ENCODE measurements at regions not wholly inside any gene's neighbourhood (a gene's known extent, or its start where the extent isn't known, plus 50 kb on each side); places are given as distances from the start of the nearest gene placed in this dataset.

DNA sequence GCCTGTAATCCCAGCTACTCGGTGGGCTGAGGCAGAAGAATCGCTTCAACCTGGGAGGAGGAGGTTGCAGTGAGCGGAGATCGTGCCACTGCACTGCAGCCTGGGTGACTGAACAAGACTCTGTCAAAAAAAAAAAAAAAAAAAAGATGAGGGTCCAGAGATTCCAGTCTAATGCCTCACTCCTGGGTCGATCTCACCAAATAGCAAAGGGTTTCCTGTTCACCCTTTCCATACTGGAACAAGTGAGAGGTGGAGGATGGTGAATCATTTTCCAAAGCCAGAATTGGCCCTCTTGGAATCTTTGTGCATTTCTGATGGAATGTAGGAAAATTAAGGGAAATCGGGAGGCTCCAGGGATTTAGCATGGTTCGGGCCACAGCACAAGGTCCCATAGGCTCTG, 58.1 kb upstream of the ZNF648 start:
- TF ChIP-seq, protein P1, sequence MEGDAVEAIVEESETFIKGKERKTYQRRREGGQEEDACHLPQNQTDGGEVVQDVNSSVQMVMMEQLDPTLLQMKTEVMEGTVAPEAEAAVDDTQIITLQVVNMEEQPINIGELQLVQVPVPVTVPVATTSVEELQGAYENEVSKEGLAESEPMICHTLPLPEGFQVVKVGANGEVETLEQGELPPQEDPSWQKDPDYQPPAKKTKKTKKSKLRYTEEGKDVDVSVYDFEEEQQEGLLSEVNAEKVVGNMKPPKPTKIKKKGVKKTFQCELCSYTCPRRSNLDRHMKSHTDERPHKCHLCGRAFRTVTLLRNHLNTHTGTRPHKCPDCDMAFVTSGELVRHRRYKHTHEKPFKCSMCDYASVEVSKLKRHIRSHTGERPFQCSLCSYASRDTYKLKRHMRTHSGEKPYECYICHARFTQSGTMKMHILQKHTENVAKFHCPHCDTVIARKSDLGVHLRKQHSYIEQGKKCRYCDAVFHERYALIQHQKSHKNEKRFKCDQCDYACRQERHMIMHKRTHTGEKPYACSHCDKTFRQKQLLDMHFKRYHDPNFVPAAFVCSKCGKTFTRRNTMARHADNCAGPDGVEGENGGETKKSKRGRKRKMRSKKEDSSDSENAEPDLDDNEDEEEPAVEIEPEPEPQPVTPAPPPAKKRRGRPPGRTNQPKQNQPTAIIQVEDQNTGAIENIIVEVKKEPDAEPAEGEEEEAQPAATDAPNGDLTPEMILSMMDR (conservative IDR thresholded peaks at IDR 0.05; ENCODE audit: low read depth, low read length): no peak
- DNase-seq (ENCODE audit: low read depth): no peak
- no peak overlapping the region for H3K4me3 ChIP-seq (ENCODE audit: low read length)

DNA sequence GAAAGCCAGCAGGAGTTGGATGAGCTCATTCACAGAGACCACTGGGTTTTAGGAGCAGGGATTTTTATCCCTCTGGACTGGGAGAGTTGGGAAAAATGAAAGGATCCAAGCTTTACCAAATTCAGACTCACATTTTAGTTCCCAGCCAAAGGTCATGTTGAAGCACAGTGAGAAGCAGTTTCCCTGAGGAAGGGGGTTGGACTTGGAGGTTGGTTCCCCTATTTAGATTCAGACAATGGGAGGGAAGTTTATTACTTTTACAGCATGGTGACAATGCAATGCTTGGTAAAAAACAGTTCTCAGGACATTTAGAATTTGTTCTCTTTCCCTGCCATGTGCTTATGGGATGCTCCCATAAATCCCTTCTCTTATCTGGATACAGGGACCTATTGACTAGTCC, 57.3 kb upstream of the ZNF648 start:
- TF ChIP-seq, protein P1 (conservative IDR thresholded peaks at IDR 0.05; ENCODE audit: low read depth, low read length): no peak
- DNase-seq (ENCODE audit: low read depth): no peak
- no peak overlapping the region for H3K4me3 ChIP-seq (ENCODE audit: low read length)

DNA sequence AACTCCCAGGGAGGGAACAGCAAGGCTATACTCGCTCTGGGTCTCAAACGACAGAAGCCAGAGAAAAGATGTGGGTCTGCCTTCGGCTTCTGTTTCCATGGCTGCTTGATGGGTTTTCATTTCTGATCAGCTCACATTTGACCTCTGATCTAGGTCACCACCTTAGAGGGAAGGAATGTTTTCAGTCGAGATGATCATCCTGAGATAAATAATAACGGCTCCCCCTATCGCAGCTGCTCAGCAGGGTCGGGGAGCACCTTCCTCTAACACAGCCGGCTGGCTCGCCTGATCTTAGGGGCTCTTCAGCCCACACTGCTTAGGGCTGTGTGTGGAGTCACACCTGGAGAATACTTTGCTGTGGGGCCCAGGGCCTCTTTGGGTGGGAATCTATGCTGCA, 53.1 kb upstream of the ZNF648 start:
- TF ChIP-seq, protein P1 (conservative IDR thresholded peaks at IDR 0.05; ENCODE audit: low read depth, low read length): no peak
- no peak for DNase-seq (ENCODE audit: low read depth)
- no peak overlapping the region for H3K4me3 ChIP-seq (ENCODE audit: low read length)

DNA sequence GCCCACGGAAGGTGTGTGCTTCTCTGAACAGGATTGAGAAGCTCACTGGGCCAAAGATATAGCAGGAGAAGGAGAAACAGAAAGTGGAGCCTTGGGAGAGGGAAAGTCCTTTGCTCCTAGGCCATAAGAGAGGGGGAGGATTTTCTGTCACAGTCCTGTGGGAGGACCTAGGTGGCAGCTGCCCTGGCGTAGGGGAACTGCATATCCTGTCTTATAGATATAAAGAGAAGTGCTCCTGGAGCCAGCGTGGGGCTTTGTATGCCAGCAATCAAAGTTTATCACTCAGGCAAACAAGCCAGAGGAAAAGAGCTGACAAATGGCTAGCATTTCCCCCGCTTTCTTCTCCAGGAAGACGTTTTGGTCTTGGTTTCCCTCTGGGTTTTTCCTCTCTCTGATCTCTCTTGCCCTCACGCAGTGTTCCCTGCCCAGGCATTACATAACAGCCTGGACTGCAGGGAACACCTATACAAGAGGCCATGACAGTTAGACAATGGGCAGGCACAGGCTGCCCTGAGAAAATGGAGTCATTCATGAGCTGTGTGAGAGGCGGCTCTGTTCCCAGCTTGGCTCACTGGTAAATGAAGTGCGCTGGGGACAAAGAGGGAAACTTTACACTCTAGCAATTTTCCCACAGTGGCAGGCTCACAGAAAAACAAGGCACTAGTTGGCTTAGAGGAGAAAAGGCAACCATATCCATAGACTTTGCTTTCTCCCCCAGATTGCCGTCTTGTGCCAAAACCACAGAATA, 52.5 kb upstream of the ZNF648 start:
- DNase-seq (ENCODE audit: low read depth): no peak
- no peak overlapping the region for H3K4me3 ChIP-seq (ENCODE audit: low read length)
- TF ChIP-seq, protein P1 (conservative IDR thresholded peaks at IDR 0.05; ENCODE audit: low read depth, low read length): no peak

DNA sequence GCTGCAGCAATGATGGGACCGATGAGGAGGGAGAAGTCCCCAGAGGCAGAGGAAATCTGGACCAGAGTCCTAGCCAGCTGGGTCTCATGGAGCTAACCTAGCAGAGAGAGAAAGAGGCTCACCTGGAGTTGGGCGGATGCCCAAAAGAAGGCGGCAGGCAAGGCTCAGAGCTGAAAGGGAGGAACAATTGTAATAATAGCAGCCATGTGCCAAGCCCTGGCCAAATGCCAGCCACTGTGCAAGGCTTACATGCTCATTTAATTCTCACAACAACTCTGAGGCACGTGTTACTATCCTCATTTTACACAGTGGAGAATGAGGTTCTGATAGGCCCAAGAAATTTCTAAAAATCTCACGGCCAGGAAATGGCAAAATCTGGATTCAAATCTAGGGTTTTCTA, 50.0 kb upstream of the ZNF648 start:
- no peak for DNase-seq (ENCODE audit: low read depth)

More for the DNA sequence above, 50.0 kb upstream of the ZNF648 start:
- TF ChIP-seq, protein P1 (conservative IDR thresholded peaks at IDR 0.05; ENCODE audit: low read depth, low read length): no peak
- H3K4me3 ChIP-seq (ENCODE audit: low read length): no peak overlapping the region
